Ovary (tissue), 7 donors: ENCODE measurements at regions not wholly inside any gene's neighbourhood (a gene's known extent, or its start where the extent isn't known, plus 50 kb on each side); places are given as distances from the start of the nearest gene placed in this dataset.

Source experiments
- DNase-seq, 5 donors: peaks; one replicate each; pipeline ENCODE4 v3.0.0-alpha.2; 2019 to 2020
- H3K27ac ChIP-seq, 2 donors: fragments of 200-600 bp; one replicate each; pipeline versions ENCODE4 v1.5.1 to v1.8.0; 2019 to 2022
- H3K27me3 ChIP-seq: fragments of 200-600 bp; one replicate; pipeline ENCODE4 v1.8.0; 2022
- H3K36me3 ChIP-seq: fragments of 200-600 bp; sonication (generic); one replicate; pipeline ENCODE4 v1.5.1; 2019
- H3K4me1 ChIP-seq: one replicate; pipeline ENCODE4 v1.8.1; 2013; ENCODE audit warnings: mild to moderate bottlenecking, moderate library complexity; ENCODE audit not compliant: insufficient read depth
- H3K4me3 ChIP-seq: fragments of 200-600 bp; sonication (generic); one replicate; pipeline ENCODE4 v1.5.1; 2017
- H3K9me3 ChIP-seq, 2 donors: fragments of 200-600 bp in 1 of 2; sonication (generic) in 1 of 2; one replicate each; pipeline versions ENCODE4 v1.5.1 to v1.8.1; 2013 to 2019; ENCODE audit warnings: mild to moderate bottlenecking in 1 of 2, moderate library complexity in 1 of 2
- EP300 ChIP-seq: sonication (generic); formaldehyde crosslinking; IDR thresholded peaks from one replicate; pipeline ENCODE4 v1.6.1; 2017; ENCODE audit warnings: antibody characterized with exemption
- POLR2A ChIP-seq: fragments of 450-650 bp; IDR thresholded peaks from one replicate; pipeline ENCODE4 v1.6.1; 2017; ENCODE audit warnings: antibody characterized with exemption, mild to moderate bottlenecking, moderate library complexity
- WGBS, 3 donors: extraction: QIAGEN DNeasy Blood & Tissue Kit in 1 of 3; methylation state at CpG; one replicate each; pipeline versions ENCODE4 v1.1.5 to v1.1.7; 2013 to 2017; 5-methylcytosine and 5-hydroxymethylcytosine counted together
- intact Hi-C, 4 donors: fragments of 100-400 bp; cut with DNase I; formaldehyde crosslinking; loops; one replicate each; pipeline versions ENCODE4 v1.11.0 to v1.15.1; 2022 to 2023
- TF ChIP-seq, protein P1 (sequence below), 3 donors: fragments of 450-650 bp in 2 of 3; fragments of 200-600 bp in 1 of 3; IDR thresholded peaks; one replicate each; pipeline versions ENCODE4 v1.5.1 to v1.8.0; 2016 to 2022; ENCODE audit warnings: antibody characterized with exemption in 3 of 3, mild to moderate bottlenecking in 1 of 3
- donor health status: DM: no; HTN: no; CAD: no; lungs with moderate emphysema.
- donor health status: DM: no; HTN: no; CAD: no.
- donor health status: Bipolar disorder and iron deficiency.
- donor health status: DM: no; HTN: no; CAD: no.
- donor health status: DM: yes; HTN: yes; CAD: no.

DNA sequence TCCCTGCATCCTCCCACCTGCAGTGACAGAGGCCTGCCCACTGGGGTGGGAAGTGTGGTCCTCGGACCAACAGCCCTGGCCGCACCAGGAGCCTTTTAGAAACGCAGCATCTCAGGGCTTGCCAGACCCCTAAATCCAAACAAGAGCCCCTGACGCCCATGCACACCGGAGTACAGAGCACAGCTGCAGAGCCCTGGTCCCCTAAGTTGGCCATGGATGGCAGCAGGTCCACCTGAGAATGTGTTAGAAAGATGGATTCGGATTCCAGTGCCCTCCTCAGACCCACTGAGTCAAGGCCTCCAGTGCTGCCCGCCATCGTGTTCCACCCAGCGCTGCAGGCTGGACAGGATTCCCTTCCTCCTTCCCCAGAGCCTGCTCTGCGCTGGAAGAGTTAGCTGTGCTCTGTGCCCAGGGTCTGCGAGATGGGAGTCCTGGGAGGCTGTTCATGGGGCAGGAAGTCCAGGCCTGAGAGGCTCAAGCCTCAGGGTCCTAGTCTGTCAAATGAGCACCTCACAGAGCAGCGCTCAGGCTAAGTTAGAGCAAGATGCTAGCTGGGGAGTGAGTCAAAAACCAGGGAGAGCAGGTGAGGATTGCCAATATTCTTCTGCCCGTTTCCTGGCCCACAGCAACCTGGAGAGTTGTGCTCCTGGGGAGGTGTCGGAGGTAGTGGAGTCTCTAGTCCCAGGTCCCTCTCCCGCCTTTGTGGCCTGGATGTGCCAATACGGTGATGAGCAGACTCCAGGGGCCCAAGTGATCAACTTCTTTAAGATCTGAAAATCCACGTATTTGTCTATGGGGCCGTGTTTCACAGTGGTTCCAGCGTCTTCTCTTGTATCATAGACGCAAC, 95.9 kb upstream of the GPR26 start:
- intact Hi-C loops: no loop called here
- H3K36me3 ChIP-seq: no peaks in the 10 kb centered on the region
- no peaks in the 10 kb centered on the region for H3K4me1 ChIP-seq
- H3K4me3 ChIP-seq: no peak overlapping the region
- 78 to 81% (median 79%) methylated on average over 19 to 20 of the region's 20 CpGs for WGBS, 3 donors
- H3K9me3 ChIP-seq: no peaks in the 10 kb centered on the region
- H3K27ac ChIP-seq: no peak overlapping the region
- no peak for TF ChIP-seq POLR2A
- TF ChIP-seq, protein P1, sequence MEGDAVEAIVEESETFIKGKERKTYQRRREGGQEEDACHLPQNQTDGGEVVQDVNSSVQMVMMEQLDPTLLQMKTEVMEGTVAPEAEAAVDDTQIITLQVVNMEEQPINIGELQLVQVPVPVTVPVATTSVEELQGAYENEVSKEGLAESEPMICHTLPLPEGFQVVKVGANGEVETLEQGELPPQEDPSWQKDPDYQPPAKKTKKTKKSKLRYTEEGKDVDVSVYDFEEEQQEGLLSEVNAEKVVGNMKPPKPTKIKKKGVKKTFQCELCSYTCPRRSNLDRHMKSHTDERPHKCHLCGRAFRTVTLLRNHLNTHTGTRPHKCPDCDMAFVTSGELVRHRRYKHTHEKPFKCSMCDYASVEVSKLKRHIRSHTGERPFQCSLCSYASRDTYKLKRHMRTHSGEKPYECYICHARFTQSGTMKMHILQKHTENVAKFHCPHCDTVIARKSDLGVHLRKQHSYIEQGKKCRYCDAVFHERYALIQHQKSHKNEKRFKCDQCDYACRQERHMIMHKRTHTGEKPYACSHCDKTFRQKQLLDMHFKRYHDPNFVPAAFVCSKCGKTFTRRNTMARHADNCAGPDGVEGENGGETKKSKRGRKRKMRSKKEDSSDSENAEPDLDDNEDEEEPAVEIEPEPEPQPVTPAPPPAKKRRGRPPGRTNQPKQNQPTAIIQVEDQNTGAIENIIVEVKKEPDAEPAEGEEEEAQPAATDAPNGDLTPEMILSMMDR (IDR thresholded peaks at IDR 0.05): no peak
- no peak for TF ChIP-seq EP300
- H3K27me3 ChIP-seq: no peaks in the 10 kb centered on the region
- no peak for DNase-seq

DNA sequence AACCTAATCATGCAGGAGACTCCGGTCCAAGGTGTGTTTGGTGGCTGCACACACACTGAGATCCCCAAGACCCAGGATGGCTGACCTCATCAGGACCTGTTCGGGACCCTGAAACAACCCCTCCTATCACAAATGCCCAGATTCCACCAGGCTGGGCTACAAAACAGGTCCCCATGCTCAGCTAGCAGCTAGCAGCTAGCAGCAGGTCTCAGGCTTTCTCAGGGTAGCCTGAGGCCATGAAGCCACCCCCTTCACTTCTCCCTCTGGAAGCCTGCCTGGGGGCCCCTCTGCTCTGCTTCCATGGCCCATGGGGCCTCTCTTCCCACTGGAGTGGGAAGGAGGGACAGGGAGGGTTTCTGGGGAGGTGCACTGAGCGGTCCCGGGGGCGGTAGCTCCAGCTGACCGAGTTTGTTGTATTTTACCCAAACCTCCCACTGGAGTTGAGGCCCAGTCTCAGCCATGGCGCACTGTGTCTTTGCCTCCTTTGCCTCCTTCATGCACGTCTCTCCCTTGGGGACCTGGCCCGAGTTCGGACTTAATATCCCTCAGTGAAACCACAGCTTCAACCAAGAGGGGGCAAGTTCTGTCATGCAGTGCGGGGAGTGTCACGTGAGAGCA, 95.1 kb upstream of the GPR26 start:
- no peak for DNase-seq
- no peaks in the 10 kb centered on the region for H3K27me3 ChIP-seq
- no peaks in the 10 kb centered on the region for H3K9me3 ChIP-seq

DNA sequence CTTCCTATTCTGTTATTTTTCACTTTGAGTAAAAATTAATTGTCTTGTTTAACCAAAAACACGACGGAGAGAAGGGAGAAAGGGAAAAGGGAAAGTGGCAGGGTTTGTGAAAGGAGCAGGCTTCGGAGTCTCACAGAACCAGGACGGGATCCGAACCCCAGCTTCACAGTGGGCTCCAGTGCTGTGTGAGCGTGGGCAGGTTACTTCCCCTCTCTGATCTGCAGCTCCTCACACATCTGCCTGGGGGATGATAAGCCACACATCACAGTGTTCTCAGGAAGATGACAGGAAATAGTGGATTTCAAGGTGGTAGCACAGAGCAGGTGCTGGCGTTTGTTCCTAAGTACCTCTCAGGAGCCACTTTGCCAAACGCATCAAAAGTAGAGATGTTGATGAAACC, 94.2 kb upstream of the GPR26 start:
- no peak overlapping the region for H3K4me3 ChIP-seq
- no peaks in the 10 kb centered on the region for H3K36me3 ChIP-seq
- no peaks in the 10 kb centered on the region for H3K4me1 ChIP-seq
- 69 to 75% (median 71%) methylated on average over 8 of the region's 8 CpGs for WGBS, 3 donors
- no peak for TF ChIP-seq EP300
- TF ChIP-seq, protein P1 (IDR thresholded peaks at IDR 0.05): no peak
- no peak for TF ChIP-seq POLR2A
- no peaks in the 10 kb centered on the region for H3K27me3 ChIP-seq
- no peak overlapping the region for H3K27ac ChIP-seq
- DNase-seq: no peak
- intact Hi-C loops: no loop called here
- no peaks in the 10 kb centered on the region for H3K9me3 ChIP-seq

More for the DNA sequence above, 95.1 kb upstream of the GPR26 start:
- no peaks in the 10 kb centered on the region for H3K36me3 ChIP-seq
- H3K27ac ChIP-seq: no peak overlapping the region
- H3K4me3 ChIP-seq: no peak overlapping the region
- no peak for TF ChIP-seq EP300
- TF ChIP-seq, protein P1 (IDR thresholded peaks at IDR 0.05): no peak
- no peak for TF ChIP-seq POLR2A
- 59 to 67% (median 60%) methylated on average over 12 of the region's 12 CpGs for WGBS, 3 donors
- no peaks in the 10 kb centered on the region for H3K4me1 ChIP-seq
- intact Hi-C loops: no loop called here

DNA sequence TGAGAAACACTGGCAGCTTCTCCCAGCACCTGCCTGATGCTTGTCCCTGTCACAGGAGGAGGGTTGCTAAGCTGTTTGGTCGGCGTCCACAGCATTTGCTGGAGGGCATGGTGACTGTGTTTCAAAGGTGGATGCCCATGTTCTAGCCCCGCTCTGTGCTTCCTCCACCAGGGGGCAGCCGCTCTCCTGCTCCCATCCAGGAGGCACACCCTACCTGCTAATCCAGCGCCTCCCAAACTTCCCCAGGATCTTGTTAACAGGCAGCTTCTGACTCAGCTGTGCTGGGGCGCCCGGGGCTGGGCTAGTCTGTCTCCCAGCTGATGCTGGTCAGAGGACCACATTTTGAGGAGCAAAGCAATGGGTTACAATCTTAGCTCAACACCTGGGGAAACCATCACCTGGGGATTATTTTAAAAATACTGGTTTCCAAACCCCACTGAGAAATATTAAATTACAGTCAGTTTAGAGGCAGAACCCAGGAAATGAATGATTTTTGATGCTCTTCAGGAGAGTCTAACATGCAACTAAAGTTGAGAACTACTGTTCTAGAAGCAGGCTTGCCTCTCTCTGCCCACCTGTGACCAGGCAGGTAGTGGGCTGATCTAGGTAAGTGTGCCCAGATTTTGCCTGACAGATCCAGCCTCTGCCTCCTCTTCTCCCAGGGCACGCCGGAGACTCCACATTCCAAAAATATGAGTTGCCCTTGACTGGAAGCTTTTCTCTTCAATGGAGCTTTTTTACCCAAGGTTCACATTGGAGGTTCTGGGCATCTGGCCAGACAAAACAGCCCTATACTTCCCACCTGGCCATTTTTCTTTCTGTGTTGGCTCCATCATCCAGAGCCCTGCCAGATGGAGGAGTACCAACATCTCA, 92.7 kb upstream of the GPR26 start:
- intact Hi-C loops: no loop called here
- TF ChIP-seq, protein P1 (IDR thresholded peaks at IDR 0.05): no peak
- TF ChIP-seq POLR2A: no peak
- no peak for TF ChIP-seq EP300
- H3K27ac ChIP-seq: no peak overlapping the region
- H3K4me3 ChIP-seq: no peak overlapping the region
- WGBS, 3 donors: 12 to 14% (median 13%) methylated on average over 9 of the region's 9 CpGs
- H3K27me3 ChIP-seq: no peaks in the 10 kb centered on the region
- no peaks in the 10 kb centered on the region for H3K36me3 ChIP-seq
- H3K9me3 ChIP-seq: no peaks in the 10 kb centered on the region
- no peaks in the 10 kb centered on the region for H3K4me1 ChIP-seq
- DNase-seq: peak in 1 of 5 donors; percentile 40
